Lower leg skin (tissue), 4 donors: ENCODE measurements at regions not wholly inside any gene's neighbourhood (a gene's known extent, or its start where the extent isn't known, plus 50 kb on each side); places are given as distances from the start of the nearest gene placed in this dataset.

Source experiments
- DNase-seq, 2 donors: peaks; one replicate each; pipeline ENCODE4 v3.0.0-alpha.2; 2019; ENCODE audit warnings: low spot score in 2 of 2
- H3K4me3 ChIP-seq: fragments of 200-600 bp; sonication (generic); 2 replicates; pipeline ENCODE4 v1.5.1; 2017; ENCODE audit warnings: mild to moderate bottlenecking, low read depth; ENCODE audit not compliant: poor library complexity, severe bottlenecking
- POLR2A ChIP-seq, 2 donors: fragments of 450-650 bp; IDR thresholded peaks; one replicate each; pipeline ENCODE4 v1.6.1; 2016 to 2017; ENCODE audit warnings: antibody characterized with exemption in 2 of 2, mild to moderate bottlenecking in 1 of 2, moderate library complexity in 1 of 2
- WGBS, 2 donors: methylation state at CpG; one replicate each; pipeline ENCODE4 v1.1.5; 2018; 5-methylcytosine and 5-hydroxymethylcytosine counted together
- intact Hi-C: fragments of 100-400 bp; cut with DNase I; formaldehyde crosslinking; loops from one replicate; pipeline ENCODE4 v1.15.0; 2023; ENCODE audit warnings: low total_unique reads
- TF ChIP-seq, protein P1 (sequence below), 3 donors: fragments of 450-650 bp; IDR thresholded peaks; one replicate each; pipeline ENCODE4 v1.5.1; 2016; ENCODE audit warnings: antibody characterized with exemption in 3 of 3, mild to moderate bottlenecking in 3 of 3, moderate library complexity in 2 of 3

DNA sequence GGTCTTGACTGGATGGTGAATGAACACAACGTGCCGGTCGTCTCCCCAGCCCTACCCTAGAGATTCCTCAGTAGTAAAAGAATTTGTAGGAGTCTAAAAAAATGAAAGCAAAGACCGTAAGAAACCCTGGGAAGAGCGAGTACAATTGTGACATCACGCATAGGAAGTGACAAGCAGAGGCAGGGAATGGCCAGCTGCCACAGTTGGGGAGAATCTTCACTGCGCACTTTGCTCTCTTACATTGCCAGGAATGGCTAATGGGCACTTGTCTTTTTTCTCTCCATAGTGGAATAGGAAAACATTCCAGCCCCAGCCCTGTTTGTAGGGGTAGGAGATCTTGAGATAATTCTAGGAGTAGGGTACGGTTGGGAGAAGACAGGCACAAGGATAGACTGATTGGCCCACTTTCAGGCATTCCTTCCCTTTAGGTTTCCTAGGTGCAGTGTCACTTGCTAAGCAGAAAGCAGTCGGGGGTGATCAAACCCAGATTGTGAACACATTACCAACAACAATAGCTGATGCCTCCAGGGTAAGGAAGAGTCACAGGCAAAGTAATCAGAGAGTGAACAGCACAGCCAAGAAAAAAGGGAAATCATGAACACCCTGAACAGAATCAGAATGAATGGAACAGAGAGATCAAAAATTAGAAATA is 302.7 kb downstream of the MAN2A1 start:
- WGBS, 2 donors: 79 to 82% methylated on average over 9 of the region's 9 CpGs
- no peak overlapping the region for H3K4me3 ChIP-seq
- no peak for DNase-seq
- TF ChIP-seq POLR2A (IDR thresholded peaks at IDR 0.05): no peak
- TF ChIP-seq, protein P1, sequence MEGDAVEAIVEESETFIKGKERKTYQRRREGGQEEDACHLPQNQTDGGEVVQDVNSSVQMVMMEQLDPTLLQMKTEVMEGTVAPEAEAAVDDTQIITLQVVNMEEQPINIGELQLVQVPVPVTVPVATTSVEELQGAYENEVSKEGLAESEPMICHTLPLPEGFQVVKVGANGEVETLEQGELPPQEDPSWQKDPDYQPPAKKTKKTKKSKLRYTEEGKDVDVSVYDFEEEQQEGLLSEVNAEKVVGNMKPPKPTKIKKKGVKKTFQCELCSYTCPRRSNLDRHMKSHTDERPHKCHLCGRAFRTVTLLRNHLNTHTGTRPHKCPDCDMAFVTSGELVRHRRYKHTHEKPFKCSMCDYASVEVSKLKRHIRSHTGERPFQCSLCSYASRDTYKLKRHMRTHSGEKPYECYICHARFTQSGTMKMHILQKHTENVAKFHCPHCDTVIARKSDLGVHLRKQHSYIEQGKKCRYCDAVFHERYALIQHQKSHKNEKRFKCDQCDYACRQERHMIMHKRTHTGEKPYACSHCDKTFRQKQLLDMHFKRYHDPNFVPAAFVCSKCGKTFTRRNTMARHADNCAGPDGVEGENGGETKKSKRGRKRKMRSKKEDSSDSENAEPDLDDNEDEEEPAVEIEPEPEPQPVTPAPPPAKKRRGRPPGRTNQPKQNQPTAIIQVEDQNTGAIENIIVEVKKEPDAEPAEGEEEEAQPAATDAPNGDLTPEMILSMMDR (IDR thresholded peaks at IDR 0.05): no peak
- intact Hi-C loops: no loop called here

DNA sequence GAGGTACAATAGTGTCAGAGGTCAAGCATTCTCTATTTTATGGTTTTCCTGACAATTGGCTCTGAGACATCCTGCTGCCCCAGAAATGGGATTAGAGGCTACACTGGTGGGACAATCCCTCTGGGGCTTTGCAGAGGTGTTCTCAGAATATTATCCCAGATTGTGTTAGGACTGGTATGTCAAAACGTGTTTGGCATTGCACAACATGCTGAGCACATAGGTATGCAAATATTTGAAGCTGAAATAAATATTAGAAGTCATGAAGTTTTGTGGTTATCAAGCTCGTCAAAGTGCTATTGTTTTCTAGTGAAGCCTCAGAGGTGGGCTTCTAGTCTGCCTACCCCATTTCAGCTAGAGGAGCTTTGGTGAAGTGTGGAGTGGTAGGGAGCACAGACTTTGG is 304.4 kb downstream of the MAN2A1 start:
- intact Hi-C loops: no loop called here
- 62 to 64% methylated on average over 2 of the region's 2 CpGs for WGBS, 2 donors
- TF ChIP-seq POLR2A (IDR thresholded peaks at IDR 0.05): no peak
- TF ChIP-seq, protein P1 (IDR thresholded peaks at IDR 0.05): no peak
- H3K4me3 ChIP-seq: no peak overlapping the region
- no peak for DNase-seq

DNA sequence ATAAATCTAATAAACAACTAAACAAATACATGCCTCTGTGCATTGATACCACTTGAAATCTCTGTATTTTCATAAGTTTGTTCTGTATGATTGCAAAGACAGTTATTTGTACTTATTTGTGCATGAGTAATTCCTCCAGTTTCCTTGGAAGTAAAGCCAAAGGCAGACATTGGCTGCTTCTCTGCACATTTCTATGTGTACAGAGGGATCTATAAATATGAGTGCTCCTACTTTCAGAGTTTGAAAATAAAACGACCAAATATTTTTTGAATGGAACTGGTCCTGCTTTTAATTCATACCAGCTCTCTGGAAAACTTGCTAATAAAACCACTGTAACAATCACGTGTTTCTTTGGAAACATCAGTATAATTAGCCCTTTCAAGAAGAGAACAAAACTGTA is 306.5 kb downstream of the MAN2A1 start:
- WGBS, 2 donors: 26 to 30% methylated on average over 2 of the region's 2 CpGs
- H3K4me3 ChIP-seq: no peak overlapping the region
- intact Hi-C loops: no loop called here
- TF ChIP-seq POLR2A (IDR thresholded peaks at IDR 0.05): no peak
- TF ChIP-seq, protein P1 (IDR thresholded peaks at IDR 0.05): no peak
- no peak for DNase-seq

DNA sequence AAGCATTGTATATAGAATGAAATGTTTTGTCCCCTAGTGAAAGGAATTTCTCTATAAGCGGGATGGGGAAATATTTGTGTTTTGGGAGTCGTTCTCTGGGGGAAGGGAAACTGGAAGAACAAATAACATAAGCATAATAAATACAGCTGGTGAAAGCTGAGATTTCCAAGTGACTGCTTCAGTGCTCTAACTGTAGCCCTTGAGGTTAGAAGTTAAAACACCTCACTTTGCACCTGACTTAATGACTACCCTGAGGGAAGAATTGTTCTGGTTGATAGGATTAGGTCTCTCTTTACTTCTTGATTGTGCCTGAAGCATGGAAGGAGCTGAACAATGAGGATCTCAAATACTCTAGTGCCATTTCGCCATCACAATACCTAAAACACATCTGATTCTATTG is 307.4 kb downstream of the MAN2A1 start:
- DNase-seq: no peak
- no peak overlapping the region for H3K4me3 ChIP-seq
- TF ChIP-seq, protein P1 (IDR thresholded peaks at IDR 0.05): no peak
- no peak for TF ChIP-seq POLR2A (IDR thresholded peaks at IDR 0.05)
- intact Hi-C loops: no loop called here
- 71 to 72% methylated on average over 3 of the region's 3 CpGs for WGBS, 2 donors

DNA sequence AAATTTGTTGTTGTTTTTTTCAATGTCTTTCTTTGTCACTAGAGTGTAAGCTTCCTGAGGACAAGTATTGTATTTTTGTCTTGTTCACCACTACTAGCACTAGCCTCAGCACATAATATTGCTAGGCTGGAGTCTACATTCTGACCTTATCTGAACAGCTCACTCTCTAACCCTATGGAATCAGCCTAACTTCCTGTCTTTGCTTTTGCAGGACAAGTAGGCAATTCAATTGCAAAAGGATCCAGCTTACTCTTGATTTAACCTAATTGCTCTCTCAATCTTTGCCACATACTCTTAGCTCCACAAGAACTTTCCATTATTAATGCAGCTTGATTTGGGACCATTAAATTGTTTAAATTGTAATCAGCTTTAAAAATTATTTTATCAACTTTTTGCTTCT is 308.5 kb downstream of the MAN2A1 start:
- TF ChIP-seq POLR2A (IDR thresholded peaks at IDR 0.05): no peak
- TF ChIP-seq, protein P1 (IDR thresholded peaks at IDR 0.05): no peak
- H3K4me3 ChIP-seq: no peak overlapping the region
- DNase-seq: no peak
- intact Hi-C loops: no loop called here

DNA sequence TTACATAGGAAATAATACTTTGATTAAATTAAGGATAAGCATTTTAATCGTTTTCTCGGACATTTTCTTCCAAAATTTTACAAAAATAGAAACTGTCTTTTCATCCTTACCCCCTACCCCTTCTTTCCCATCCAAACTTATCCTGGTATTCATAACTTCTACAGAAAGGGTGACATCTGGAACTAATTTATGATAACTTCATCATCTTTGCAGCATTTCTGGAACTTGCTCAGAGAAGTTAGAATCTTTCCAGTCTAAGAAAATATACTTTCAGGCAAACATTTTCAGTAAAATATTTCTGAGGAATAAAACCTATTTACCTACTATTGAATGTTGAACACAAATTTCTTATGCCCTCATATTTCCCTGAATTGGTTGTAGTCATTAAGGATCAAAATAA is 309.0 kb downstream of the MAN2A1 start:
- no peak for DNase-seq
- 24 to 37% methylated on average over 2 of the region's 2 CpGs for WGBS, 2 donors
- no peak overlapping the region for H3K4me3 ChIP-seq
- no peak for TF ChIP-seq POLR2A (IDR thresholded peaks at IDR 0.05)
- TF ChIP-seq, protein P1 (IDR thresholded peaks at IDR 0.05): no peak
- intact Hi-C loops: no loop called here
